Kidney capillary endothelial cell (primary cell): ENCODE measurements at regions not wholly inside any gene's neighbourhood (a gene's known extent, or its start where the extent isn't known, plus 50 kb on each side); places are given as distances from the start of the nearest gene placed in this dataset.

Experiments used
- DNase-seq: peaks from one replicate; pipeline ENCODE4 v3.0.0-alpha.2; 2018; ENCODE audit warnings: low spot score

GRCh38 chr4:176011529-176011928 lies 54.1 kb upstream of the WDR17 start:
- no peak for DNase-seq

- DNase-seq = no peak
Observed at GRCh38 chr4:176013476-176014247, 52.0 kb upstream of the WDR17 start.

GRCh38 chr4:176014583-176015108 lies 51.0 kb upstream of the WDR17 start:
- DNase-seq = no peak
